Heart left ventricle (tissue), 16 donors: ENCODE measurements at regions not wholly inside any gene's neighbourhood (a gene's known extent, or its start where the extent isn't known, plus 50 kb on each side); places are given as distances from the start of the nearest gene placed in this dataset.

Experiments
- ATAC-seq, 4 donors: fragments of 200-7000 bp; cut with Tn5 transposase; one replicate each; pipeline ENCODE4 v1.9.1; 2020 to 2022; ENCODE audit warnings: moderate library complexity in 4 of 4, mild to moderate bottlenecking in 3 of 4, moderate number of reproducible peaks in 1 of 4
- DNase-seq, 5 donors: peaks; one replicate each; pipeline ENCODE4 v3.0.0-alpha.2; 2020
- H3K27ac ChIP-seq, 12 donors: fragments of 200-600 bp; sonication (generic) in 4 of 12; one replicate each; pipeline versions ENCODE4 v1.5.0 to v1.8.0; 2016 to 2022; ENCODE audit warnings: mild to moderate bottlenecking in 2 of 12
- H3K27me3 ChIP-seq, 9 donors: fragments of 200-600 bp; sonication (generic) in 2 of 9; one replicate each; pipeline versions ENCODE4 v1.5.1 to v1.8.0; 2016 to 2022; ENCODE audit warnings: mild to moderate bottlenecking in 3 of 9
- H3K36me3 ChIP-seq, 9 donors: fragments of 200-600 bp; sonication (generic) in 2 of 9; one replicate each; pipeline versions ENCODE4 v1.5.0 to v1.8.0; 2018 to 2022; ENCODE audit warnings: mild to moderate bottlenecking in 2 of 9
- H3K4me1 ChIP-seq, 12 donors: fragments of 200-600 bp; sonication (generic) in 4 of 12; one replicate each; pipeline versions ENCODE4 v1.5.0 to v1.8.0; 2016 to 2022; ENCODE audit warnings: mild to moderate bottlenecking in 3 of 12
- H3K4me3 ChIP-seq, 12 donors: fragments of 200-600 bp; sonication (generic) in 4 of 12; one replicate each; pipeline versions ENCODE4 v1.5.0 to v1.8.0; 2017 to 2022; ENCODE audit warnings: mild to moderate bottlenecking in 9 of 12, moderate library complexity in 4 of 12
- H3K9me3 ChIP-seq, 12 donors: fragments of 200-600 bp; sonication (generic) in 4 of 12; one replicate each; pipeline versions ENCODE4 v1.5.0 to v1.8.0; 2016 to 2022; ENCODE audit warnings: mild to moderate bottlenecking in 1 of 12
- POLR2A ChIP-seq, 2 donors: fragments of 450-650 bp; IDR thresholded peaks; one replicate each; pipeline ENCODE4 v1.6.1; 2017; ENCODE audit warnings: antibody characterized with exemption in 2 of 2, mild to moderate bottlenecking in 2 of 2, moderate library complexity in 2 of 2
- WGBS, 4 donors: extraction: QIAGEN DNeasy Blood & Tissue Kit in 2 of 4; methylation state at CpG; one replicate each; pipeline versions ENCODE4 v1.1.5 to v1.1.7; 2013 to 2018; 5-methylcytosine and 5-hydroxymethylcytosine counted together
- intact Hi-C, 10 donors: fragments of 100-400 bp; cut with DNase I; formaldehyde crosslinking; loops; one replicate each; pipeline versions ENCODE4 v1.11.1 to v1.14.2; 2022
- TF ChIP-seq, protein P1 (sequence below), 12 donors: fragments of 200-600 bp; sonication (generic) in 4 of 12; IDR thresholded peaks; one replicate each; pipeline versions ENCODE4 v1.5.0 to v1.8.0; 2018 to 2022; ENCODE audit warnings: antibody characterized with exemption in 12 of 12, mild to moderate bottlenecking in 5 of 12
- donor health status: ischemic (EF 13 %, LVEDD 7.1; RV severe dilation, severe dysfunction).
- donor health status: healthy with polysubstance abuse.
- donor health status: DM: no; HTN: yes; CAD: no.
- donor health status: DM: no; HTN: no; CAD: no.
- donor health status: ischemic (EF 25% LVEDD 6.9; RV normal size, moderate dysfunction).
- donor health status: ischemic (EF 25% LVEDD 5.7; RV mildly dilated, moderate dysfunction).
- donor health status: healthy.
- donor health status: DM: yes; HTN: yes; CAD: no.
- donor health status: ischemic (EF 35%, LVEDD 5.7; RV mildly dilated, moderate dysfunction).
- donor health status: nonischemic (EF 11% LVEDD 7.7; RV severe dilation, severe dysfunction).
- donor health status: DM: yes; HTN: yes; CAD: no.
- donor health status: PGD.
- donor health status: ischemic (EF 29% LVEDD 5.4; RV normal size, mild dysfunction).
- donor health status: nonischemic (EF 23%, LVEDD 6.1; RV moderate dilation, normal function).

DNA sequence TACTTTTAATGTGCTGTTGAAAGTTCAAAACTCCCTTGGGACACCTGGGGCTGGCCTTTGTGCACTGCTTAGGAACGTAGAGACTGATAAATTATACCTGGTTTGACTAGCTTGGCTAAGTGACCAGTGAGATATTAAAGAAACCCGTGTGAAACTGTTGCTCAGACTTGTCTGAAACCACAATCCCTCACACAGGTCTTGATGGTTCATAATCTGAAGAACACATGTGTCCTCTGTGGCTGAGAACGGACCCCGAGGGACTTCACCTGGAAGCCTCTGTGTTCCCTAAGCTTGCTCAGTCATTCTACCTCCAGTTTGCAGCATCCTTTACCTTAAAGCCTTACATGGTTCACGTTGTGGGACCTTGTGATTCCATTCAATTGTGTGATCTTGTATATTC is 218.8 kb downstream of the CBLN2 start:
- intact Hi-C loops = loop anchor here in 1 of 10 donors (10.0 kb wide), 1 partner anchor 61 kb away; no protein-coding TSS in a partner anchor
- H3K36me3 ChIP-seq = no peaks in the 10 kb centered on the region
- H3K9me3 ChIP-seq = peaks cover 0 to 7% (median 0%) of the 10 kb centered on the region in 12 donors
- H3K4me1 ChIP-seq = no peaks in the 10 kb centered on the region
- DNase-seq (no peak), ATAC-seq (no peak)
- H3K4me3 ChIP-seq = no peak overlapping the region
- TF ChIP-seq POLR2A (IDR thresholded peaks at IDR 0.05) = no peak
- TF ChIP-seq, protein P1, sequence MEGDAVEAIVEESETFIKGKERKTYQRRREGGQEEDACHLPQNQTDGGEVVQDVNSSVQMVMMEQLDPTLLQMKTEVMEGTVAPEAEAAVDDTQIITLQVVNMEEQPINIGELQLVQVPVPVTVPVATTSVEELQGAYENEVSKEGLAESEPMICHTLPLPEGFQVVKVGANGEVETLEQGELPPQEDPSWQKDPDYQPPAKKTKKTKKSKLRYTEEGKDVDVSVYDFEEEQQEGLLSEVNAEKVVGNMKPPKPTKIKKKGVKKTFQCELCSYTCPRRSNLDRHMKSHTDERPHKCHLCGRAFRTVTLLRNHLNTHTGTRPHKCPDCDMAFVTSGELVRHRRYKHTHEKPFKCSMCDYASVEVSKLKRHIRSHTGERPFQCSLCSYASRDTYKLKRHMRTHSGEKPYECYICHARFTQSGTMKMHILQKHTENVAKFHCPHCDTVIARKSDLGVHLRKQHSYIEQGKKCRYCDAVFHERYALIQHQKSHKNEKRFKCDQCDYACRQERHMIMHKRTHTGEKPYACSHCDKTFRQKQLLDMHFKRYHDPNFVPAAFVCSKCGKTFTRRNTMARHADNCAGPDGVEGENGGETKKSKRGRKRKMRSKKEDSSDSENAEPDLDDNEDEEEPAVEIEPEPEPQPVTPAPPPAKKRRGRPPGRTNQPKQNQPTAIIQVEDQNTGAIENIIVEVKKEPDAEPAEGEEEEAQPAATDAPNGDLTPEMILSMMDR (IDR thresholded peaks at IDR 0.05) = no peak
- no peaks in the 10 kb centered on the region for H3K27me3 ChIP-seq
- 62 to 74% (median 67%) methylated on average over 5 of the region's 5 CpGs for WGBS, 4 donors
- no peak overlapping the region for H3K27ac ChIP-seq

DNA sequence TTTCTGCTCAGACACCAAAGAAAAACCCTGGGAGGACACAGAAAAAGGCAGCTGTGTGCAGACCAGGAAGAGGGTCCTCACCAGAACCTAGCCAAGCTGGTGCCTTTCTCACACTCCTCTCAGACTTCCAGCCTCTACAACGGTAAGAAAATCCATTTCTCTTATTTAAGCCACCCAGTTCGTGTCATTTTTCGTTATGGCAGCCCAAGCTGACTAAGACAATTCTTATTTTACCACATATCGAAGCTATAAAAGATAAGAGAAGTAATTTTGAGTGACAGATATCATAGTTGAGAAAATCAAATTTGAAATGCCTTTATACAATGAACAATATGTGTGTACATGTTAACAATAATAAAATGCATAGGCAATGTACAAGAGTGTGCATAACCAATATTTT is 219.5 kb downstream of the CBLN2 start:
- WGBS, 4 donors = 68 to 78% (median 70%) methylated on average over 4 of the region's 4 CpGs
- no peak for ATAC-seq
- H3K27ac ChIP-seq = no peak overlapping the region
- H3K9me3 ChIP-seq = peaks cover 0 to 6% (median 0%) of the 10 kb centered on the region in 12 donors
- no peaks in the 10 kb centered on the region for H3K27me3 ChIP-seq
- DNase-seq = no peak
- no peak for TF ChIP-seq POLR2A (IDR thresholded peaks at IDR 0.05)
- TF ChIP-seq, protein P1 (IDR thresholded peaks at IDR 0.05) = no peak
- intact Hi-C loops = loop anchor here in 1 of 10 donors (10.0 kb wide), 1 partner anchor 60 kb away; no protein-coding TSS in a partner anchor
- H3K4me1 ChIP-seq = no peaks in the 10 kb centered on the region
- no peak overlapping the region for H3K4me3 ChIP-seq
- no peaks in the 10 kb centered on the region for H3K36me3 ChIP-seq

DNA sequence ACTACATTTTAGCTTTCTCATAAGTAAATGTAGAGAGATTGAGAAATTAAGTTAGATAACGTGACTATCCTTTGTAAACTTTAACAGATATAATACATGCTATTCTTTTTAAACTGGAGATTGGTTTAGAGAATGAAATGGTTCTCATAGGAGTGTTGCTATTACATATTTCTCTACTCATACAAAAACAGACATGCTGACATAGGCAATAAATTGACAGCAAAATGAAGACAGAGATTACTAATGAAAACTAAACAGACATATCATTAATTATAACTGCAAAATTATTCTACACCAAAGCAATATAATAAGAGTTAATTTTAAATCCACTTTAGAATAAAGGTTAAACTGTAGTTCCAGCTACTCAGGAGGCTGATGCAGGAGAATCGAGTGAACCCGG is 227.6 kb downstream of the CBLN2 start:
- Histone ChIP-seq H3K4me1 (no peaks in the 10 kb centered on the region), H3K27ac (no peak overlapping the region), H3K36me3 (no peaks in the 10 kb centered on the region), H3K4me3 (no peak overlapping the region), H3K9me3 (peaks cover 0 to 4% (median 0%) of the 10 kb centered on the region in 12 donors), H3K27me3 (no peaks in the 10 kb centered on the region)
- DNase-seq (no peak), ATAC-seq (no peak)
- TF ChIP-seq, protein P1 (IDR thresholded peaks at IDR 0.05) = no peak
- no peak for TF ChIP-seq POLR2A (IDR thresholded peaks at IDR 0.05)
- intact Hi-C loops = no loop called here
- WGBS, 4 donors = 70 to 82% (median 76%) methylated on average over 3 of the region's 3 CpGs

DNA sequence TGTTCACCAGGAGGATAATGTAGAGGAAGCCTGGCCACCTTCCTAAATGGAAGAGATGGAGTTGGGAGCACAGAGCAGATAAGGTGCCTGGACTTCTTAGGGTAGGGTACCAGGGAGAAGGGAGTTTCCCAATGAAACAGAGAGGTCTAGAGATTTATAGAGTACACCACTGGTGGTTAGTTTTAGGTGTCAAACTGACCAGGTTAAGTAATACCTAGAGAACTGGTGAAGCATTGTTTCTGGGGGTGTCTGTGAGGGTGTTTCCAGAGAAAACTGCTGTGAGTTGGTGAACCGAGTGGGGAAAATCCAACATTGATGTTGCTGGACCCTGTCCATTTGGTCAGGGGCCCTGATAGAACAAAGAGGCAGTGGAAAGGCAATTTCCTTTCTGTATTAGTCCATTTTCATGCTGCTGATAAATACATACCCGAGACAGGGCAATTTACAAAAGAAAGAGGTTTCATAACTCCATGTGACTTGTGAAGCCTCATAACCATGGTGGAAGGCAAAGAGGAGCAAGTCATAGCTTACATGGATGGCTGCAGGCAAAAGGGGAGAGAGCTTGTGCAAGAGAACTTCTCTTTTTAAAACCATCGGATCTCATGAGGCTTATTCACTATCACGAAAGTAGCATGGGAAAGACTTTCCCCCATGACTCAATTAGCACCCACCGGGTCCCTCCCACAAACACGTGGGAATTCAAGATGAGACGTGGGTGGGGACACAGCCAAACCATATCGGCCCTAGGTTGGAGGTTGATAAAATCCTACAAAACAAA is 260.8 kb downstream of the CBLN2 start:
- ATAC-seq (no peak), DNase-seq (no peak)
- TF ChIP-seq POLR2A (IDR thresholded peaks at IDR 0.05) = no peak
- TF ChIP-seq, protein P1 (IDR thresholded peaks at IDR 0.05) = no peak
- H3K27ac ChIP-seq = no peak overlapping the region
- intact Hi-C loops = no loop called here
- no peak overlapping the region for H3K4me3 ChIP-seq
- H3K27me3 ChIP-seq = no peaks in the 10 kb centered on the region
- no peaks in the 10 kb centered on the region for H3K36me3 ChIP-seq
- peaks cover 0 to 3% (median 0%) of the 10 kb centered on the region in 12 donors for H3K9me3 ChIP-seq
- WGBS, 4 donors = 61 to 71% (median 66%) methylated on average over 8 of the region's 8 CpGs
- H3K4me1 ChIP-seq = no peaks in the 10 kb centered on the region
